HL-60 (cell line): ENCODE measurements at regions not wholly inside any gene's neighbourhood (a gene's known extent, or its start where the extent isn't known, plus 50 kb on each side); places are given as distances from the start of the nearest gene placed in this dataset.

Experiments
- DNase-seq, 2 experiments: peaks; one replicate each; pipeline ENCODE4 v3.0.0-alpha.2; 2010 to 2020; ENCODE audit warnings: low read depth in 1 of 2, low spot score in 1 of 2
- H3K27ac ChIP-seq: fragments of 250-450 bp; sonication (Bioruptor Pico); replicated peaks from 2 replicates; pipeline ENCODE4 v1.5.1; 2020; ENCODE audit warnings: mild to moderate bottlenecking, moderate library complexity
- H3K27me3 ChIP-seq: fragments of 250-450 bp; sonication (Bioruptor Pico); 2 replicates; pipeline ENCODE4 v1.5.1; 2021; ENCODE audit warnings: mild to moderate bottlenecking, moderate library complexity; ENCODE audit not compliant: insufficient read depth, poor library complexity, severe bottlenecking
- H3K4me3 ChIP-seq: replicated peaks from 2 replicates; pipeline ENCODE4 v1.5.1; 2011; ENCODE audit warnings: mild to moderate bottlenecking, control low read depth, low read length; ENCODE audit not compliant: insufficient read depth
- CTCF ChIP-seq: IDR thresholded peaks from one replicate; pipeline ENCODE4 v1.5.1; 2011; ENCODE audit warnings: low read length, control low read depth, inconsistent platforms; ENCODE audit not compliant: insufficient read depth
- GABPA ChIP-seq: IDR thresholded peaks from 2 replicates; pipeline ENCODE4 v1.6.1; 2012; ENCODE audit warnings: low read depth
- POLR2AphosphoS5 ChIP-seq: IDR thresholded peaks from 2 replicates; pipeline ENCODE4 v1.6.1; 2012; ENCODE audit warnings: low read depth
- REST ChIP-seq: IDR thresholded peaks from 2 replicates; pipeline ENCODE4 v1.6.1; 2012; ENCODE audit warnings: low read depth; ENCODE audit not compliant: insufficient replicate concordance
- SPI1 ChIP-seq: IDR thresholded peaks from 2 replicates; pipeline ENCODE4 v1.6.1; 2012; ENCODE audit warnings: low read depth, mild to moderate bottlenecking, borderline replicate concordance

GRCh38 chr11:116449522-116449921, 323.3 kb downstream of the BUD13 start:
- DNase-seq = no peak
- Histone ChIP-seq H3K27ac (no peak overlapping the region), H3K27me3 (no peaks in the 10 kb centered on the region), H3K4me3 (no peak overlapping the region)
- no peak for TF ChIP-seq GABPA
- TF ChIP-seq CTCF = no peak
- TF ChIP-seq SPI1 = no peak
- no peak for TF ChIP-seq POLR2AphosphoS5
- TF ChIP-seq REST = no peak

GRCh38 chr11:116446048-116446941, 326.5 kb downstream of the BUD13 start:
- no peaks in the 10 kb centered on the region for H3K27me3 ChIP-seq
- no peak for TF ChIP-seq POLR2AphosphoS5
- TF ChIP-seq CTCF = no peak
- no peak for TF ChIP-seq SPI1
- no peak for TF ChIP-seq GABPA
- TF ChIP-seq REST = no peak
- H3K4me3 ChIP-seq = no peak overlapping the region
- no peak for DNase-seq
- H3K27ac ChIP-seq = no peak overlapping the region

GRCh38 chr11:116445108-116446047, 327.4 kb downstream of the BUD13 start:
- Histone ChIP-seq H3K27me3 (no peaks in the 10 kb centered on the region), H3K27ac (no peak overlapping the region), H3K4me3 (no peak overlapping the region)
- TF ChIP-seq SPI1 = no peak
- TF ChIP-seq CTCF = no peak
- TF ChIP-seq REST = no peak
- no peak for TF ChIP-seq GABPA
- no peak for TF ChIP-seq POLR2AphosphoS5
- no peak for DNase-seq
